ENCODE measurements at regions not wholly inside any gene's neighbourhood (a gene's known extent, or its start where the extent isn't known, plus 50 kb on each side); places are given as distances from the start of the nearest gene placed in this dataset.

- no peak for TF ChIP-seq CTCF (IDR thresholded peaks at IDR 0.05; ENCODE audit: extremely low read depth in 1 of 2, insufficient read depth in 1 of 2, low read depth in 1 of 2, low read length in 2 of 2)
- no peak for TF ChIP-seq POLR2A (IDR thresholded peaks at IDR 0.05; ENCODE audit: low read depth, low read length)
- TF ChIP-seq POLR2AphosphoS5 (IDR thresholded peaks at IDR 0.05; ENCODE audit: insufficient read depth, low read depth, low read length), result no peak
- TF ChIP-seq EZH2 (IDR thresholded peaks at IDR 0.05; ENCODE audit: borderline replicate concordance, low read depth, low read length, severe bottlenecking), result no peak
- TF ChIP-seq MAX (IDR thresholded peaks at IDR 0.05; ENCODE audit: insufficient read depth, insufficient read length), result no peak
- no peak for TF ChIP-seq FOS (IDR thresholded peaks at IDR 0.05; ENCODE audit: borderline replicate concordance, insufficient read depth, low read length)
Observed at GRCh38 chr6:23656255-23657194, 469.5 kb upstream of the NRSN1 start.
